Tibial nerve (tissue), 3 donors: ENCODE measurements at regions not wholly inside any gene's neighbourhood (a gene's known extent, or its start where the extent isn't known, plus 50 kb on each side); places are given as distances from the start of the nearest gene placed in this dataset.

Experiments used
- CTCF ChIP-seq, 5 experiments: fragments of 200-600 bp in 3 of 5; fragments of 450-650 bp in 2 of 5; sonication (generic) in 3 of 5; IDR thresholded peaks; one replicate each; pipeline ENCODE4 v1.5.1; 2016 to 2019; ENCODE audit warnings: antibody characterized with exemption in 5 of 5, mild to moderate bottlenecking in 3 of 5, moderate library complexity in 2 of 5
- POLR2A ChIP-seq, 2 donors: fragments of 450-650 bp; IDR thresholded peaks; one replicate each; pipeline ENCODE4 v1.6.1; 2017; ENCODE audit warnings: antibody characterized with exemption in 2 of 2, mild to moderate bottlenecking in 2 of 2, moderate library complexity in 2 of 2

GRCh38 chr14:46018846-46019420 is 632.6 kb downstream of the RPL10L start:
- no peak for TF ChIP-seq POLR2A (IDR thresholded peaks at IDR 0.05)
- no peak for TF ChIP-seq CTCF (IDR thresholded peaks at IDR 0.05)
